GM10266 (cell line): ENCODE measurements at regions not wholly inside any gene's neighbourhood (a gene's known extent, or its start where the extent isn't known, plus 50 kb on each side); places are given as distances from the start of the nearest gene placed in this dataset.

Source experiments
- DNase-seq: peaks from one replicate; pipeline ENCODE4 v3.0.0; 2012; ENCODE audit errors: extremely low spot score
- TF ChIP-seq, protein P1 (sequence below): IDR thresholded peaks from 2 replicates; pipeline ENCODE4 v1.5.1; 2012; ENCODE audit warnings: mild to moderate bottlenecking, low read depth; ENCODE audit not compliant: control insufficient read depth, insufficient read depth; ENCODE audit errors: missing control alignments

GRCh38 chr2:109679225-109679624 is 65.1 kb downstream of the SOWAHC start:
- TF ChIP-seq, protein P1, sequence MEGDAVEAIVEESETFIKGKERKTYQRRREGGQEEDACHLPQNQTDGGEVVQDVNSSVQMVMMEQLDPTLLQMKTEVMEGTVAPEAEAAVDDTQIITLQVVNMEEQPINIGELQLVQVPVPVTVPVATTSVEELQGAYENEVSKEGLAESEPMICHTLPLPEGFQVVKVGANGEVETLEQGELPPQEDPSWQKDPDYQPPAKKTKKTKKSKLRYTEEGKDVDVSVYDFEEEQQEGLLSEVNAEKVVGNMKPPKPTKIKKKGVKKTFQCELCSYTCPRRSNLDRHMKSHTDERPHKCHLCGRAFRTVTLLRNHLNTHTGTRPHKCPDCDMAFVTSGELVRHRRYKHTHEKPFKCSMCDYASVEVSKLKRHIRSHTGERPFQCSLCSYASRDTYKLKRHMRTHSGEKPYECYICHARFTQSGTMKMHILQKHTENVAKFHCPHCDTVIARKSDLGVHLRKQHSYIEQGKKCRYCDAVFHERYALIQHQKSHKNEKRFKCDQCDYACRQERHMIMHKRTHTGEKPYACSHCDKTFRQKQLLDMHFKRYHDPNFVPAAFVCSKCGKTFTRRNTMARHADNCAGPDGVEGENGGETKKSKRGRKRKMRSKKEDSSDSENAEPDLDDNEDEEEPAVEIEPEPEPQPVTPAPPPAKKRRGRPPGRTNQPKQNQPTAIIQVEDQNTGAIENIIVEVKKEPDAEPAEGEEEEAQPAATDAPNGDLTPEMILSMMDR = no peak

GRCh38 chr2:109679626-109680025 is 65.5 kb downstream of the SOWAHC start:
- no peak for DNase-seq
- TF ChIP-seq, protein P1 = no peak

More at GRCh38 chr2:109679225-109679624, 65.1 kb downstream of the SOWAHC start:
- DNase-seq = no peak

- DNase-seq = no peak
- TF ChIP-seq, protein P1 = no peak
Observed at GRCh38 chr2:109680523-109681297, 66.5 kb downstream of the SOWAHC start.

DNA sequence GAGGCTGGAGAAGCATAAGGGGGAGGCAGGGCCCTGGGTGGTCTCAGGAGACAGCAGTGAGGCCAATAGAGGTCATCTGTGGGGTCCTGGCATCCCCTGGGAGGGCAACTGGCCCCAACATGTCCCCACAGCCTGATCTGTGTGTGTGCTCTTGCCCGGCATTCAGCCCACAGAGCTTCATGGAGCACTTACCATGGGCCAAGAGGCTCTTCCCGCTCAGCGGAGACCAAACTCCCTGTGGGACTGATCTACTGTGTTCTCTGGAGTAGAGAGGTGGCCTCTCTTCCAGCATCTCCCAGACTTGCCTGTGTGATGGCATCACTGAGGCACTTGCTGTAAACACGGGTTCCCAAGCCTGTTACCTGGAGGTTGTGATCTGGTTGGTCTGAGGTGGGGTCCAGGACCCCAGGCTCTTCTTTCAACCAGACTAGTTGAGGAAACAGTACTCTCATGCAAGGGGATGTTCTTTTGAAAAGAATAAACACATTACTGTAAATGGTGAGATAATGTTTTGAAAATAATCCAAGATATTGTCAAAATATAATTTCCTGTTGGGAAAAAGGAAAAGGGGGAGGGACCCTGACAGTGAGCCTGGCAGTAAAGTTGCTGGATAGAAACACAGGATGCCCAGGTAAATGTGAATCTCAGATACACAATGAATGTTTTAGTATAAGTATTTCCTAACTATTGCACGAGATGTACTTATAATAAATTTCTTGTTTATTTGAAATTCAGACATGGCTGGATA is 67.6 kb downstream of the SOWAHC start:
- no peak for DNase-seq
- TF ChIP-seq, protein P1 = no peak

DNA sequence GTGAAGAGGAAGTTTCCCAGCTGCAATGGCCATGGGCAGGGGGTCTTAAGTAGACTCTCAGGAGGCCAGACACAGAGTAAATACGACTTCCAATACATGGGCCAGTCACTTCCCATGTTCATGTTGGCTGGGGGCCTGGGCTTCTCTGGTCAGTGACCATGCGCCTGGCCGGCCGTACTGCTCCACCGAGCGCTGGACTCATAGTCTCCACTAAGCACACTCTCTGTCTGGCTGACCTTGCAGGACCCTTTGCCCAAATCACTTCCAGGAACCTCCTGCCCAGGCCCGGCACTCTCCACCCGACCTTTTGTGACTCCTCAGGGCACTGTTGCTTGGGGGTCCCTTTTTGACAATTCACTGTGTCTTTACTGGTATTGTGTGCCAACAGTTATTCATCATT is 69.3 kb downstream of the SOWAHC start:
- no peak for DNase-seq
- TF ChIP-seq, protein P1 = no peak

DNA sequence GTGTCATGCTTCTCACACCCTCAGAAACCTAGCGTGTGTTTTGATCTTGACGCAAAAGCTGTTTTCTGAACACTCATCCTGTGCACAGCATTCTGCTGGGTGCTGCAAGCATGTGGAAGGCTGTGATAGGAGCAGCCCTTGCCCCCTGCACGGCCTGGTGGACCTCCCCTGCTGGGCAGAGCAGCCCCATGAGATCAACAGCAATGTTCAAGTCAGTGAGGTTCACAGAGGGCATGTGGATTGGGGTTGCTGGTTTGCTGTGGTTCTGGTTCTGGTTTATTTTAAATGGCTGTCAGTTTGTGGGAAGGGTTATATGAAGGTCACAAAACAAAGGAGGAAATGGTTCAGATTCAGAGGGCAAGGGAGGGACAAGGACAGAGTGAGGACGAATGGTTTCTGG is 71.3 kb downstream of the SOWAHC start:
- TF ChIP-seq, protein P1 = no peak
- DNase-seq = no peak

- TF ChIP-seq, protein P1 = no peak
- no peak for DNase-seq
Observed at GRCh38 chr2:109686921-109687320, 72.8 kb downstream of the SOWAHC start.
